ENCODE measurements at regions not wholly inside any gene's neighbourhood (a gene's known extent, or its start where the extent isn't known, plus 50 kb on each side); places are given as distances from the start of the nearest gene placed in this dataset.

DNA sequence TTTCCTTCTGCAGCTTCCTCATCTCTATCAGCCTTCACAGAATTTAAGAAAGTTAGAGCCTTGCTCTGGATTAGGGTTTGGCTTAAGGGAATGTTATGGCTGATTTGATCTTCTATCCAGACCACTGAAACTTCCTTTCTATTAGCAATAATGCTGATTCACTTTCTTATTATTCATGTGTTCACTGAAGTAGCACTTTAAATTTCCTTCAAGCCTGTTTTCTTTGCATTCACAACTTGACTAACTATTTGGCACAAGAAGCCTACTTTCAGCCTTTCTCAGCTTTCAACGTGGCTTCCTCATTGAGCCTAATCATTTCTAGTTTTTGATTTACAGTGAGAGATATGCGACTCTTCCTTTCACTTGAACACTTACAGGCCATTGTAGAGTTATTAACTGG, 528.5 kb downstream of the PLPP3 start:
- no peak for DNase-seq
- TF ChIP-seq, protein P1, sequence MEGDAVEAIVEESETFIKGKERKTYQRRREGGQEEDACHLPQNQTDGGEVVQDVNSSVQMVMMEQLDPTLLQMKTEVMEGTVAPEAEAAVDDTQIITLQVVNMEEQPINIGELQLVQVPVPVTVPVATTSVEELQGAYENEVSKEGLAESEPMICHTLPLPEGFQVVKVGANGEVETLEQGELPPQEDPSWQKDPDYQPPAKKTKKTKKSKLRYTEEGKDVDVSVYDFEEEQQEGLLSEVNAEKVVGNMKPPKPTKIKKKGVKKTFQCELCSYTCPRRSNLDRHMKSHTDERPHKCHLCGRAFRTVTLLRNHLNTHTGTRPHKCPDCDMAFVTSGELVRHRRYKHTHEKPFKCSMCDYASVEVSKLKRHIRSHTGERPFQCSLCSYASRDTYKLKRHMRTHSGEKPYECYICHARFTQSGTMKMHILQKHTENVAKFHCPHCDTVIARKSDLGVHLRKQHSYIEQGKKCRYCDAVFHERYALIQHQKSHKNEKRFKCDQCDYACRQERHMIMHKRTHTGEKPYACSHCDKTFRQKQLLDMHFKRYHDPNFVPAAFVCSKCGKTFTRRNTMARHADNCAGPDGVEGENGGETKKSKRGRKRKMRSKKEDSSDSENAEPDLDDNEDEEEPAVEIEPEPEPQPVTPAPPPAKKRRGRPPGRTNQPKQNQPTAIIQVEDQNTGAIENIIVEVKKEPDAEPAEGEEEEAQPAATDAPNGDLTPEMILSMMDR (IDR thresholded peaks at IDR 0.05; ENCODE audit: unreplicated experiment): no peak
- no peaks in the 10 kb centered on the region for H3K27me3 Mint-ChIP-seq (ENCODE audit: unreplicated experiment)
- no peak overlapping the region for H3K27ac Mint-ChIP-seq (ENCODE audit: unreplicated experiment)
- intact Hi-C loops (cut with micrococcal nuclease; ENCODE audit: unreplicated experiment): no loop called here
- no peaks in the 10 kb centered on the region for H3K4me1 Mint-ChIP-seq (ENCODE audit: low read depth, unreplicated experiment)
- no peak overlapping the region for H3K4me3 Mint-ChIP-seq (ENCODE audit: low read depth, unreplicated experiment)
- no TSS peak for BruUV-seq (replicated peaks)
- CTCF ChIA-PET: no interaction called here
- no peaks in the 10 kb centered on the region for H3K36me3 Mint-ChIP-seq (ENCODE audit: insufficient read depth, unreplicated experiment)
- H3K9me3 Mint-ChIP-seq (ENCODE audit: low read depth, unreplicated experiment): peaks cover 2% of the 10 kb centered on the region

DNA sequence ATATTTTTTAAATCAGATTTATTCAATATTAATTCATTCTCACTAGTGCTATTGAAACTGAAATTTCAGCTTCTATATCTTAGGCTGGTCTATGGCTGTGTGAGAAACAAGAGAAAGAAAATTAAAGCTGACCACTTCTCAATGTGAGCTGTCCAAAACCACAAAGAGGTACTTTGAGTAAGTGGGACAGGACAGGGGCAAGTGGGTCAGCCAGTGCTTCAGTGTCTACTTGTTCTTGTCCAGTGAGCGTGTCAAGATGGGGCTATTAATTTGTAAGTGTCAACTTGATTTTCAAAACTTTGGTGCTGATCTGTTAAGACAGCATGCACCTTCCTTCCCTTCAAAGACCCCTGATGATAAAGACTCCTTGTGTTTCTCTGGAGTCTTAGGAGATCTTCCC, 533.9 kb downstream of the PLPP3 start:
- DNase-seq: no peak
- H3K27me3 Mint-ChIP-seq (ENCODE audit: unreplicated experiment): no peaks in the 10 kb centered on the region
- no TSS peak for BruUV-seq (replicated peaks)

DNA sequence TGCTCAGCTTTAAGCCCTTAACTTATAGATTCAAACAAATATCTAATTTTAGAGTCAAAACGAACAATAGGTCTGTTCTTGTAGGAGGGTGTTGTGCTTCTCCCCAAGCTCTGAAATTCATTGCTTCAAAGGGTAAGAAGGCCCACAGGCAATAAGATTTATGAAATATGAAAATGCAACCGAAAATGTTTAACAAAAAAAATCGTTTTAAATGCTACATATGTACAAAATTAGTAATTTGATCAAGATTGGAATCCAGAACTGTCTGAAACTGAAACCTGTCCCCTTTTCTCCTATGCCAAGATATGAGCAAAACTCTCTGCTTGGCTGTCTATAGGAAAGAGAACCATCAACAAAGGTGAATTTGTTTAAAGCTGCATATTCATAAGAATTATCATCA, 534.3 kb downstream of the PLPP3 start:
- TF ChIP-seq, protein P1 (IDR thresholded peaks at IDR 0.05; ENCODE audit: unreplicated experiment): no peak
- H3K4me1 Mint-ChIP-seq (ENCODE audit: low read depth, unreplicated experiment): no peaks in the 10 kb centered on the region
- no peaks in the 10 kb centered on the region for H3K27me3 Mint-ChIP-seq (ENCODE audit: unreplicated experiment)
- no TSS peak for BruUV-seq (replicated peaks)
- H3K36me3 Mint-ChIP-seq (ENCODE audit: insufficient read depth, unreplicated experiment): no peaks in the 10 kb centered on the region
- CTCF ChIA-PET: no interaction called here
- intact Hi-C loops (cut with micrococcal nuclease; ENCODE audit: unreplicated experiment): no loop called here
- peaks cover 2% of the 10 kb centered on the region for H3K9me3 Mint-ChIP-seq (ENCODE audit: low read depth, unreplicated experiment)
- H3K27ac Mint-ChIP-seq (ENCODE audit: unreplicated experiment): no peak overlapping the region
- H3K4me3 Mint-ChIP-seq (ENCODE audit: low read depth, unreplicated experiment): no peak overlapping the region
- DNase-seq: no peak

More for the DNA sequence above, 533.9 kb downstream of the PLPP3 start:
- intact Hi-C loops (cut with micrococcal nuclease; ENCODE audit: unreplicated experiment): no loop called here
- H3K4me1 Mint-ChIP-seq (ENCODE audit: low read depth, unreplicated experiment): no peaks in the 10 kb centered on the region
- no peak overlapping the region for H3K4me3 Mint-ChIP-seq (ENCODE audit: low read depth, unreplicated experiment)
- H3K36me3 Mint-ChIP-seq (ENCODE audit: insufficient read depth, unreplicated experiment): no peaks in the 10 kb centered on the region
- CTCF ChIA-PET: no interaction called here
- H3K27ac Mint-ChIP-seq (ENCODE audit: unreplicated experiment): no peak overlapping the region
- H3K9me3 Mint-ChIP-seq (ENCODE audit: low read depth, unreplicated experiment): peaks cover 2% of the 10 kb centered on the region
- TF ChIP-seq, protein P1 (IDR thresholded peaks at IDR 0.05; ENCODE audit: unreplicated experiment): no peak

DNA sequence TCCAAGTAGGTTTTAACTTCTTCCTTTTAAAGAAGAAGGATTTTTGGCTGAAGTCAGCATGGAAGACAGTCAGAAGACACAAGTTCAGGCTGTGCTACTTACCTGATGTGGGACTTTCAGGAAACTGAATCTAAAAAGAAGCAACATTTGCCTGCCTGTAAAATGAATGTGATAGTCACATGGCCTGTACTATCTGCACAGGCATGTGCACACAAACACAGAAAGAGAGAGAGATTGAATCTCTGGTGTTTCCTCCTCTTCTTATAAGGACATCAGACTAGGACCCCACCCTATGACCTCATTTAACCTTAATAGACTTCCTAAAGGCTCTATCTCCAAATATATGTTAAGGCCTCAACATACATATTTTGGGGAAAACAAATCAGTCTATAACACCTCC, 542.9 kb downstream of the PLPP3 start:
- Mint-ChIP-seq H3K4me1 (ENCODE audit: low read depth, unreplicated experiment) (no peaks in the 10 kb centered on the region), H3K27me3 (ENCODE audit: unreplicated experiment) (peaks cover 18% of the 10 kb centered on the region), H3K9me3 (ENCODE audit: low read depth, unreplicated experiment) (peaks cover 11% of the 10 kb centered on the region), H3K27ac (ENCODE audit: unreplicated experiment) (no peak overlapping the region), H3K36me3 (ENCODE audit: insufficient read depth, unreplicated experiment) (no peaks in the 10 kb centered on the region), H3K4me3 (ENCODE audit: low read depth, unreplicated experiment) (no peak overlapping the region)
- TF ChIP-seq, protein P1 (IDR thresholded peaks at IDR 0.05; ENCODE audit: unreplicated experiment): no peak
- CTCF ChIA-PET: no interaction called here
- no TSS peak for BruUV-seq (replicated peaks)
- no peak for DNase-seq
- intact Hi-C loops (cut with micrococcal nuclease; ENCODE audit: unreplicated experiment): no loop called here

Data from Calu3 (cell line).